Bone marrow (tissue), 2 donors: ENCODE measurements at regions not wholly inside any gene's neighbourhood (a gene's known extent, or its start where the extent isn't known, plus 50 kb on each side); places are given as distances from the start of the nearest gene placed in this dataset.

Source experiments
- DNase-seq, 2 donors: peaks; one replicate each; lab custom pipeline; 2025; lab: John Stamatoyannopoulos, UW

GRCh38 chr11:112465433-112466024 lies 204.9 kb upstream of the PLET1 start:
- no peak for DNase-seq

GRCh38 chr11:112467721-112468120 lies 207.1 kb upstream of the PLET1 start:
- DNase-seq = no peak

- no peak for DNase-seq
Measured at GRCh38 chr11:112469376-112469775, 208.7 kb upstream of the PLET1 start.

GRCh38 chr11:112470355-112470754 lies 209.7 kb upstream of the PLET1 start:
- no peak for DNase-seq

GRCh38 chr11:112471731-112472130 lies 211.1 kb upstream of the PLET1 start:
- no peak for DNase-seq

- no peak for DNase-seq
Measured at GRCh38 chr11:112477152-112477551, 216.5 kb upstream of the PLET1 start.

- DNase-seq = no peak
Measured at GRCh38 chr11:112477581-112478317, 217.1 kb upstream of the PLET1 start.

GRCh38 chr11:112478806-112479205 lies 218.1 kb upstream of the PLET1 start:
- DNase-seq = no peak

- no peak for DNase-seq
Measured at GRCh38 chr11:112481431-112481830, 220.8 kb upstream of the PLET1 start.

GRCh38 chr11:112481893-112482292 lies 221.2 kb upstream of the PLET1 start:
- no peak for DNase-seq

- no peak for DNase-seq
Measured at GRCh38 chr11:112485280-112485679, 224.6 kb upstream of the PLET1 start.

- no peak for DNase-seq
Measured at GRCh38 chr11:112497826-112498225, 237.2 kb upstream of the PLET1 start.

GRCh38 chr11:112498701-112499100 lies 238.0 kb upstream of the PLET1 start:
- no peak for DNase-seq

GRCh38 chr11:112499153-112499880 lies 238.7 kb upstream of the PLET1 start:
- no peak for DNase-seq

GRCh38 chr11:112499881-112500204 lies 239.2 kb upstream of the PLET1 start:
- no peak for DNase-seq

GRCh38 chr11:112503410-112503809 lies 242.8 kb upstream of the PLET1 start:
- no peak for DNase-seq

- DNase-seq = no peak
Measured at GRCh38 chr11:112504056-112504455, 243.4 kb upstream of the PLET1 start.

- no peak for DNase-seq
Measured at GRCh38 chr11:112506852-112507251, 246.2 kb upstream of the PLET1 start.

- DNase-seq = no peak
Measured at GRCh38 chr11:112507281-112507680, 246.6 kb upstream of the PLET1 start.

GRCh38 chr11:112508750-112509149 lies 248.1 kb upstream of the PLET1 start:
- no peak for DNase-seq

- DNase-seq = no peak
Measured at GRCh38 chr11:112509300-112509699, 248.6 kb upstream of the PLET1 start.

GRCh38 chr11:112511271-112511670 lies 250.6 kb upstream of the PLET1 start:
- no peak for DNase-seq

- DNase-seq = no peak
Measured at GRCh38 chr11:112511911-112512310, 251.3 kb upstream of the PLET1 start.
